Islet precursor cell (in vitro differentiated cells): ENCODE measurements at regions not wholly inside any gene's neighbourhood (a gene's known extent, or its start where the extent isn't known, plus 50 kb on each side); places are given as distances from the start of the nearest gene placed in this dataset.
A peak's percentile ranks its signal among the peaks of the same experiment; 100 is the strongest.

Experiments
- DNase-seq: peaks from one replicate; pipeline ENCODE4 v3.0.0-alpha.2; 2018

DNA sequence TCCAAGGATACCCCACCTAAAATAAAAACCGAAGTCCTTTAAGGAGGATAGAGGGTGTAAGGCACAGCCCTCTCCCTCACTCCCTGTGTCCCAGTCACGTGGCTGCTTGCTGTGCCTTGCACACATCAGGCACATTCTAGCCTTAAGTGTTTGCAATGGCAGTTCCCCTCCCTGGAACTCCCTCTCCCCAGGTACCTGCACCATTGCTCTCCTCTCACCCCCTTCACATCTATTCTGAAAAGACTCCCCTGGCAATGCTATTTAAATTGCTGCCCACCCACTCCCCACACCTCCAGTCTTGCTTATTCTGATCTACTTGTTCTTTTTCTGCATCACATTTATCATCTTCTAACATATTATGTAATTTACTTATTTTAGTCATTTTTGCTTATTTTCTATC, 91.6 kb upstream of the LNX1 start:
- DNase-seq: no peak

DNA sequence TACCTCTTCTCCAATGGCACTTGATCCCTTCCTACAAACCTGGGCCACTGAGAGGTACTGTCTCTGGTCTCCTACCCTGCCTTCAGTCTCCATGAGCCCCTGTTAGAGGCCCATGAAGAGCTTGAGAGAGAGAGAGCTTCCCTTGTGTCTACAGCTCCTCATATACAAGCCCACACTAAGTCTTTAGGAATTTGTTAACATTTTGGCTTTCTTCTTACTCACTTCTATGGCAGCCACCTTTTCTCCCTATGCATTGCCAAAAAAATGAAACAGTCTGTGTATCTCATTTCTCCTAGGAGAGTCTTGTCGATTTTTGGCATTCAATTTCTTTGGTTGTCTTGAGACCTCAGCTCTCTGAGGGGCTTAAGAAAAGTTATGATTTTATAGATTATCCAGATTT, 90.9 kb upstream of the LNX1 start:
- DNase-seq: no peak

DNA sequence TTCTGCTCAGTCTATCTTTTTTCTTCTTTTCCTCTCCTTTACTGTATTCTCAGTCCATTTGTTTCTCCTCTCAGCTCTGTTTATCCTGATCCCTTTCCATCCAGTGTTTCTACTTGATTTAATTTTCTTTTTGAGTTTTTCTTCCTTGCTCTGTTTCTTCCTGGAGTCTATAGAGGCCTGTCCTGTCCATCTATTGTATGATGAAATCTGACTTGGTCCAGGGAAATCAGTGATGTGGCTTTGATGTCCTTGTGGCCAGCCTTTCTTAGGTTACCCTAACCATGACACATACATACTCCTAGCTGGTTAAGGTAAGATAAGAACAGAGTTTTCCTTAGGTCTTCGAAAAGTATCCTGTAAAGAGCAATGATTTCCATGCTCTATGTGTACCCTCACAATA, 89.3 kb upstream of the LNX1 start:
- no peak for DNase-seq

DNA sequence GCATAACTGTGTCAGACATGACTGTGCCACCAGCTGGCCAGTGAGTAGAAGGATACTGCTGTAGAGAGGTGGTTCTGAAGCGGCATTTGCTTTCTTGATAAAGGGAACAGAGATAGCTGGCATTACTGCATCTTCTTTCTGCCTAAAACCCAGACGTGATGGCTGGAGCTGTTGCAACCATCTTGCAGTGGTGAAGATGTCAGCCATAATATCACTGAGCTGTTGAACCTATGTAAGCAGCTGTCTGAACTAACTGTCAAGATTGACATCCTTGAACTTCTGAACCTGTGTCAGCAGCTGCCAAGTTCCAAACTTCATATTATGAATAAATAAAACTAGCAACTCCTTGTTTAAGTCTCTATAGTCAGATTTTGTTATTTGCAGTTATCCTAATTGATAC, 88.9 kb upstream of the LNX1 start:
- DNase-seq: no peak

DNA sequence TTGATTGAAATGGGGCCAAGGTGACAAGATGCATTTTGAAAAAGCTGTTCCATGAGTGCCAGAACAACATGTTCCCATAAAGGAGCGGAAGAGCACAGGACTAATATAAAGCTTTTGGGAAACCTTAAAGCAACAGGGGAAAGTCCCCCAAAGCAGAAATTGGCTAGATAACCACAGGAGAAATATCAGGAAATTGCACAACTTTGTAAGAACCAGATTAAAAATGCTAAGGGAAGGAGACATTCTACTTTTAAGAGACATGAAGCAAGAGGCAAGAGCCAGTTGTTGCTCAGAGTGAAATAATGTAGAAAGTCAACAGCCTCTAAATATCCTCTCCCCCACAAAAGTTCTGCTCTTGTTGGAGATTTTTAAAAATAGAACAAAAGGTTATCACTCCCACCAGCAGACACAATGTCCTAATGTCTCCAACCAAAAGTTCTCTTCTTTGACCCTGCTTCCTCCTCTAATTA, 85.2 kb upstream of the LNX1 start:
- DNase-seq: no peak

DNA sequence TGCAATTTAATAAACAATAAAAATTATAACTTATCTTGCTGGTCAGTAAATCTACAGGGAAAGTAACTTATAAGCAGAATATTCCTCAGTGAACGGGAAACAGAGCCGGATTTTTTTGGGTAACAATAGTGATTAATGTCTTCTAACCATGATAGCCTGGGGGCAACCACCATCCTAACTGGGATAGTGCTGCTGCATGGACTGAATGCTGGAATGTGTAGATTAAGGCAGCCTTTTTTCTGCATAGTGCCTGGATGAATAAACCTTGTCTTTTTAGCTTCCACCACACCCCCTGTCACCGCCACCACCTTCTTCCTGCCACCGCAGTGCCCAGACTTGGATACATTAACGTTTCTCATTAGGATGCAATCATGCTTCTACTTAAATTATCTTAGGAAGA, 83.6 kb upstream of the LNX1 start:
- DNase-seq: peak; percentile 70

DNA sequence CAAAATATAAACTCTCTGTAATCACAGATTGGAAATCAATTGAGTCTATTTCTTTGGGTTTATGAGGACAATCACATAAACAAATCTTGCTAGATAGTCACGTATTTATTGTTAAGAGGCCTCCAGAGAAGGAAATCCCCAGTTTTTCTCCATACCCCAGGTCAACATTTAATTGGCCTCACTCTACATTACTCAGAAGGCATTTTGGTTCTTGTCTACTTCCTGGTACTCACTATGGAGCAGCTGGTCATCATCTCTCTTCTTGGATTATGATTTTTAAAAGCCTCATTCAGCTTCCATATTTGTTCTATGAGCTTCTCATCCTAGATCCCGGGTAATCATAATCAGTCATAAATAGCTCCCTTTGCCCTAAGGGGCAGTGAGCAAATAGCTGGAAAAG, 81.6 kb upstream of the LNX1 start:
- DNase-seq: no peak

DNA sequence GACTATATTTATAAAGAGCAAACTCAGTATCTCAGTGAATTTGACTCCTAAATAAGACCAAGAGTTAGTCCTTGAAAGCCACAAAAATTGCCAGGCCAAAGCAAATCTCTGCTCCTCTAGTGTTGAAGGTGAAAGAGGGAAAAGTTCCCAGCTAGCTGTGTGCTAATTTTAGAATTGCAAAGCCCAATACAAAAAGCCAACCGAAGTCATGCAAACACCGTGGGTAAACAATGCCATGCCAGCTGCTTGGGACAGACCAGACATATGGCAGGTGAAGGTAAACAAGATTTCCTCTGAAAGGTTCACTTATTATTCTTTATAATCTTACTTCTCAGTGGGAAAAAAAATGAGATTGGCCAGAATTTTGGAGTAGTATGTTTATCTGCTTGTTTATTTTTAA, 80.5 kb upstream of the LNX1 start:
- no peak for DNase-seq

DNA sequence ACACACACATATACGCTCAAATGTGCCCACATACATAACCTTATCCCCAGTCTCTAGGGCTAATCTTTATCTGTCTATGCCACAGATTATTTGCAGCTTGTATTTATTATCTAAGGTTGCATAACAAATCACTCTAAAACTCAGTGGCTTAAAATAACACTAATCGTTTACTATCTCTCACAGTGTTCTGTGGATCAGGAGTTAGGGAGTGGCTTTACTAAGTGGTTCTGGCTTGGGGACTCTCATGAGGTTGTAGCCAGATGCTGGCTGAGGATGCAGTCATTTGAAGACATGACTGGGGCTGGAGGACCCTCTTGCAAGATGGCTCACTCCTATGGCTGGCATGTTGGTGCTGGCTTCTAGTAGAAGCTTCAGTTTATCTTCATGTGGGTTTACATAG, 68.5 kb upstream of the LNX1 start:
- no peak for DNase-seq

DNA sequence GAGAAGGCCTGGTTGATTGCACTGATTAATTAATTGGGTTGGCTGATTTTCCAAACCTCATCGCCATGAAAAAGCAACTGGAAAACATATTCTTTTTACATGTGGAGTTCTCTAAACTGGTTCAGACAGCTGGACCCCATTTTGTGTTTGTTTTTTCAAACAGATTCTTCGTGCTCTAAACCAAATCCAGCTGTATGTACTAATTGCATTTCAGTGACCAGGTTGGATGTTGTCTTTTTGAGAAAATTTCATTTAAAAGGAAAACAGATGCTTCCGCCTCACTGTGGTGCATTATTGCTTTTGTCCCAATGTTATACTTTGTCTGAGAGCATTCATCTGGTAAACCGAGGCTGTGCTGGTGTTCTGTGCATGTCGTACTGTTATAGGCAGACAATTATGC, 67.8 kb upstream of the LNX1 start:
- DNase-seq: no peak

DNA sequence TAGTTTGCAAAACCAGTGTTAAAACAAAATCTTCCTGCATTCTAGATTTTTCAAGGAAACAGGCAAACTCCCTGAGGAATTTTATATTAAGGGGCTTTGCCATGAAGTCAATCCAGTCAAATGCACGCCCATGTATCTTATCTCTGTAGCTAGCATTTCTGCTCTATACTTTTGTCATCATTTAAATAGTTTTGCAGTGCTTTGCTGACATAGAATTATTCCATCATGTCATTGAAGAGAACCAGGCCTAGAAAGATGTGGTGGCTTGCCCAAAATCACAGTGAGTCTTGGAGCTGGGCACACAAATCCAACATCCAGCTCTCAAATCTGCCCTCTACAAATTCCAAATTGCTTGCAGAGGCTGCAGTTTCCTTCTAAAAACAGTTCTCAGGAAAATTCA, 66.7 kb upstream of the LNX1 start:
- no peak for DNase-seq

DNA sequence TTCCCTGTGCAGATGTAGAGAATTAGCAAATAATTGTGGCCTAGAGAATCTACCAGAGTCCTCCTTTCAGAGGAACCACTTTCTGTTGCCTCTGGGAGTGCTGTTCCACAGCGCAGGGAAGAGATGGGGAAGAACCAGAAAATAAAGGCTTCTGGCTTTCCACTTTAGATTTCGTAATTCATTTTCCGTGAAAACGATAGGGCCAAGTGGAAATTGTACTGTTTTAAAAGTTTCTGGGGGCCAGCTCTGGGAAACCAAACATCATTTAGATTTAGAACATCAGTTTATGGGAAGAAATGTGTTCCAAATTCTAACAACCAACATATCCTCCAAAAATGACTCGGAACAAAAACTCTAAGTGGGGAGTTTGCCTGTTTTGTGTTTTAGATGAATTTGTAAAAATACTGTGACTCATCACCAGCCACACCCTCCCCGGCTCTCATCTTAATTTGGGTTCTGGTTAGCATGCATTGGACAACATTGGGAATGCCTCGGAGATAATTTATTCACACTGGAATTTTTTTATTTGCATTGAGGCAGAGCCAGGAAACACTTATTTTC, 65.2 kb upstream of the LNX1 start:
- DNase-seq: no peak

DNA sequence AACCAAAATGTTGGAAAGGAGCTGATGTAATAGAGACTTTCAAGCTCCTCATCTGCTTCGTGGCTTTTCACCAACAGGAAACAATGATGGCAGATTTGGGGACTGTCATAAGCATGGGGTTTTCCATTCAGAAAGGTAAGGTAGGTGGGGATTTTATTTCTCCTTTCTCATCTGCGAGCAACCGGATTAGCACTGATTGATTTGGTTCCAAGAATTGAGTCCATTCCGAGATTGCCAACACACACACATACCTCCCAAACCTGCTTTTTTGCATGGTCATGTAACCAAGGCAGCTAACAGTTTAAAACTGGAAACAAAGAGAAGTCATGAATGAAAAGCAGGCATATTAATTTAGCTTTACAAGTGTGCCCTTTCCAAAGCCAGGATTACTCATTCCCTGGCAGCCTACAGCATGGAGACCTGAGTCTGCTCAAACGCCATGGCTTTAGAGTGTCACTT, 63.0 kb upstream of the LNX1 start:
- DNase-seq: no peak

DNA sequence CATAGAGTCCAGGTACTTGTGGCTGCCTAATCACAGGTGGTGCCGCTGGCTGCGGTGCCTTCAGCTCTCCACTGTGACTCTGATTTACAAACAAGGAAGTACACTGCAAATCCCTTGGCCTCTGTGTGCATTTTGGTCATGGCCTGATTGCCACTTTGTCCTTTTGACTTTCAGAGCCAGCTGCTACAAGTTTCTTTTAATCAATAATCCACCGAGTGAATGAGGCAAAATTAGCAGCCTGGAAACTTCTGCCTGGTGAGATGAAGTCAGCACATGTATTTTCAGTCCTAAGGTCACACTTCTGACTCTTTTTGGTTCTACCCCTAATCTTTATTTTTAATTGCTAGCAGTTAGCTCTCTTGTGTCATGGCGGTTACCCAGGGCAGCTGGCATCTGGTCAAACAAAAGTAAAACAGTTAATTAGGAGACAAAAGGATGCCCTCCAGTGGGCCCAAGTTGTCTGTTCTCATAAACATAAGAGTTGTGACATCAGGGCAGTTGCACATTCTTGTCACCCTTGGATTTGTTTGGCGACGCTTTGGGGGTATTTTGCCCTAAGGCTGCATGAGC, 62.3 kb upstream of the LNX1 start:
- DNase-seq: no peak

DNA sequence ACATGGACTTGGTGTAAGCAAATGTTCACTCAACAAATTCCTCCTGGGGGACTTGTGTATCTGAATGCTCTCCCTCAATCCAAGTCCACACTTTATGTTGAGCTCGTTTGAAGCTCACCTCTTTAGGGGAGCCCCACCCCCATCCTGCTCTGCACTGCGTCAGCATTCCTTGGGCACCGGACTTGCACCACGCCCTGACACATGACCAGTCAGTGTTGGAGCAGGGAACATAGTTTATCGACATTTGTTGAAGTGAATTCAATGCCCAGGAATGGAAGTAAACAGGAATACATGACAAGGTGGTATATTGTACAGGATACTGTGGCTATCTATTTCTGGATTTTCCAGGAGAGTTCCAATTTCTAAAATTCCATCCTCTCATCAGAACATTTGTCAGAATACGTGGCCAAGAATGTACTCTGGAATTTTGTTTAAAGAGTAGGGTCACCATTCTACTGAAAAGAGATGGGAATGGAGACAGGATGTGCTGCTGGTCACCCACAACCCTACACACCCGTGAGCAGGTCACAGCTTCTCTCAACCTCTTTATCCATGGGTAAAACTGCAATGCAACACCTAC, 60.0 kb upstream of the LNX1 start:
- no peak for DNase-seq

DNA sequence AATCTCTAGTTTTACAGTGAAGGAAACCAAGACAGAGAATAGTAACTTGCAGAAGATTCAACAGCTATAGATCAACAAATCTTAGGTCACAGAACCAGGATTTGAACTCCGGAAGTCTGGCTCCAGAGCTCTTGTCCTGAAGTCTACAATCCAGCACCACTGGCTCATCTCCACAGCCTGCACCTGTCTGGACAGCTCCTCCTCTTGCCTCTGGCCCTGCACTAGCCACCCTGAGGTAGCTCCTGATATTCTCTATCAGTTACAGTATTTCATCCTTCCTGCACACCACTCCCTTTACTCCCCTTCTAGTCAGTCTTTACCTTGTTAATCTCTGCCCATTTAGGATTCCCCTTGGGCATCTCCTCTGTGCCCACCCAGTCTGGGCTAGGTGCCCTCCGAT, 58.1 kb upstream of the LNX1 start:
- DNase-seq: no peak

DNA sequence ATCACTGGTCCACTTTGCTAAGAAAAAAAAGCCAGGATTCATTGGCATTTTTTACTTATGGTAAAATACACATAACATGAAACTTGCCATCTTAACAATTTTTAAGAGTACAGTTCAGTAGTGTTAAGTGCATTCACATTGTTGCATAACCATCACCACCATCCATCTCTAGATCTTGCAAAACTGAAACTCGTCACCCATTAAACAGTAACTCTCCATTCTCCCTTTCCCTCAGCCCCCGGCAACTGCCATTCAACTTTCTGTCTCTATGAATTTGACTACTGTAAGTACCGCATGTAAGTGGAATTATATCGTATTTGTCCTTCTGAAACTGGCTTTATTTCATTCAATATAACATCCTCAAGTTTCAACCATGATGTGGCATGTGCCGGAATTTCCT, 56.3 kb upstream of the LNX1 start:
- no peak for DNase-seq

DNA sequence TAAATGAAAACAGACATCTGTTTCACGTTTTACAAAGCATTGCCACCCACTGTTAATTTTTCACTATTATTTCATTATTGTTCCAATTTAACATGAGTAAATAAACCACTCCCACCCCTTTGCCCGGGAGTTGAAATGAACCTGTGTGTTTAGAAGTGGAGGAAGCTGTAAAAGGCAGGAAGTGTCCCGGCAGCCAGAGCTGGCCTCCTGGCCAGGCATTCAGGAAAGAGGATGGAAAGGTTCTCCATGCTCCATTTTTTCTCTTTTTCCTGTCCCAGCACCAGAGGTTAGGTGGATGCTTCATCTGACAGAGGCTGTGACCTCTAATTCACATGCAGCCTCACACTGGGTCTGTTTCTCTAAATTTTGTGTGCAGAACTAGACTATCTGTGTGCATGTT, 55.5 kb upstream of the LNX1 start:
- DNase-seq: no peak

DNA sequence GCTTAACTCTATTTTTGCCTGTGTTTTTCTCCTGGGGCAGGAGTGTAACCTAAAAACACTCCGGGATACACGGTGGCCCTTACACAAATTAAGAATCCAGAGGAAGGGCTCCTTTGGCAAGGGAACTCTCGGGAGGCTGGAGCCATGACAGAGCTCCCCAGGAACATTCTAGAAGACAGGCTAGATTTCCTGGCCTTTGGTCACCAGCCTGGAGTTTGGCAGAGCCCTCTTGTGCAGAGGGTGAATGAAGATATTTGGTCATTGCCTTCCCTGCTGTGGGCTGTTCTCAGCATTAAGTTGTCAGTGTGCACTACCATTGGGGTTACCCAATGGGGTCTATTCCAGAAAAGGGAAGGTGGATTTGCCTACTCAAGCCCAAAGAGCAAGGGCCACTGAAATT, 53.8 kb upstream of the LNX1 start:
- no peak for DNase-seq

DNA sequence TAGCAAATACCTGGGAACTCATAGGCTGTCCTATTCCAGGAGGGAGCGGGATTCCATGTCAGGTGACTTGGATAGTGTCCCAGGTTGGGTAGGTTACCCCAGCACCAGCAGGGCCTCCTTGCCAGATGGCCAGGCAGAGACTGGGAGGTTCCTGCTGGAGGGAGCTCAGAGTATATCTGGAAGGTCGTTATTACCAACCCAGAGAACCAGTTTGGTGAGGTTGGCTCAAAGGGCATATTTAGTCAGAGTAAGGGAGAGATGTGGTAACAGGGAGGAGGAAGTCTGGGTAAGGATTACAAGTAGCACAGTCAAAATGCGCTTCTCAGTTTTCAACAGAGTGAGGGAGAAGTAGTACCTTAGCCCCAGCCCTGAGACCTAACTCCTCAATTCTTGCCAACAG, 53.3 kb upstream of the LNX1 start:
- DNase-seq: peak; percentile 75
